ENCODE measurements at regions not wholly inside any gene's neighbourhood (a gene's known extent, or its start where the extent isn't known, plus 50 kb on each side); places are given as distances from the start of the nearest gene placed in this dataset.
"Not testable (repeated sequence)": the region's sequence is repeated elsewhere in the genome, so short reads cannot be mapped to it uniquely, and the experiment has no call there.

- DNase-seq (ENCODE audit: low read depth), result no peak
These were observed 473.3 kb upstream of the PLXNA2 start for GRCh38 chr1:208717525-208717924.

DNA sequence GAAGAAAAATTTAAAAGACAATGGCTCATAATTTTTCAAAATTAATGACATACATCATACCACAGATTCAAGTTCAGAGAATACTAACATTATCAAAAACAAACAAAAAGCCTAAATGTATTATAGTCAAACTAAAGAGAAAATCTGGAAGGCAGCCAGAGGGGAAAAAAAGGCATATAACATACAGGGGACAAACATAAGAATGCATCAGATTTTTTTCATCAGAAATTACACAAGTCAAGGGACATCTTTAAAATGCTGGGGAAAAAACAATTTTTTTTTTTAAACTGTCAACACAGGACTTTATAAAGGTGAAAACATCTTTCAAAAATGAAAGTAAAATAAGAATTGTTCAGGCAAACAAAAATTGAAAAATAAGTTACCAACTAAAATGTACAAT, 478.4 kb upstream of the PLXNA2 start:
- DNase-seq (ENCODE audit: low read depth), result no peak

- DNase-seq (ENCODE audit: low read depth), result no peak
These were observed 479.9 kb upstream of the PLXNA2 start for GRCh38 chr1:208724079-208724478.

DNA sequence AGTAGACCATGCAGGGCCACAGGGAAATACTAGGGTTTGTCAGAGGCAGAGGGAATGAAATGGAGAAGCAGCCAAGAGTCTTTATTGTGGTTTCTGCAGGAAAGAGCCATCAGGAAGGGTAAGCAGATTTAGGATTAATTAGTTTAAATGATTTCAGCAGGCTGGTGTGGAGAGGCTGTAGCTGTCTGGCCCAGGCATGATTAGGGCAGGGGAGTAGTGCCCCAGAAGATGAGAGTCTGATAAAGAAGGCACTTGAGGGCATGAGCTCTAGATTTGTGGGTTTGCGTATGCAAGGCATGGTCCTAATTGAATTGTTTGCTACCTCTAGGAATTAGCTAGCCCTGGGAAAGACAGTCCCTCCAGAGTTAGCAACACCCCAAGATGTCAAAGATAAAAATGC, 484.6 kb upstream of the PLXNA2 start:
- no peak for DNase-seq (ENCODE audit: low read depth)

DNA sequence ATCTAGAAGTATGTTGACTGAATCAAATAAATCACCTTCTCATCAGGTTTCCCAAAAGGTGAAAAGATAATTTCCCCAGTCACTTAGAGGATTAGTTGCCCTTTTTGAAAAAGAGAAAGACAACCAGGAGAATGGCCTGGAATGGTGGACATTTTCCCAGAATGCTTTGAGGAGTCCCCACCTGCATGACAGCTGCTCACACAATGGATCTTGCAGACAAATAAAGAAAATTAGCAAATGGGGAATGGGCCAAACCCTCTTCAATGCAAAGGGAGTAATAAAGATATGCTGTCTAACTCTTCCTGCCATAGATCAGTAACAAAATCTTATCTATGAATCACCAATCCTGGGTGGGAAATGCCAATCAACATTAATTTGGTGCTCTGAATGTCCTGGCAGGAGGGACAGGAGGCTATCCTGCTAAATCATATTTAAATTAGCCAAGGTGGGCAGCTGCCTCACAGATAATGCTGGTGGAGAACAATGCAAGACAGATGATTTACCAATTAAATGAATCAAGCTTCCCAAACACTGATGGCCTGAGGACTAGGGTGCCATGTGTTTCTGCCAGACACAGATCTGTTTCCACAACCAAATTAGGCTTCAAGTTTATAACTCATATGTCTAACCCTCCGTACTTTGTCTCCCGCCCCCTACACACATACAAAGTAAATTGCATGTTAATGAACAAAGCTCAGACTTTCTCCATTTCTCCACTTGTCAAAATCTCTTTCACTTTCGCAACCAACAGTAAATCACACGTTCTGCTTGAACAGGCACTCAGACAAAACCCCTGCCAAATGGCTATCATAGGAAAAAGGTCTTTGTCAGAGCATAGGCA, 488.0 kb upstream of the PLXNA2 start:
- no peak for DNase-seq (ENCODE audit: low read depth)

DNA sequence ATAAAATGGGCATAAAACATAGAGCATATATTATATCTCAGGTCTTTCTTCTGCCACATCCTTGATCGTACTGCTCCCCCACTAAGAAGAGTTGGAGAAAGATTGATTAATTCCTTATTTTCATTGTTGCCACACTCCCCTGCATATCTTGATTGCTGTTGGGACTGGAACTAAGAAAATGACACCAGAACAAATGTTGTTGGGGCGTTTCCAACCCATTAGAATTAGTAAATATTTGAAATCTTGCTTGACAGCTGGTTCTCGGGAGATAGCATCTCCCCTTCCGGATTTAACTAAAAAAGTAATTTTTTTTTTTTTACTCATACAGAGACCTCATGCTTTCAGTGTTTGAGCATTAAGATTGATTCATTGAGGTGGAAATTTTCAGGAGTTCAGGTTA, 493.0 kb upstream of the PLXNA2 start:
- no peak for DNase-seq (ENCODE audit: low read depth)

- no peak for DNase-seq (ENCODE audit: low read depth)
These were observed 493.7 kb upstream of the PLXNA2 start for GRCh38 chr1:208737922-208738321.

DNA sequence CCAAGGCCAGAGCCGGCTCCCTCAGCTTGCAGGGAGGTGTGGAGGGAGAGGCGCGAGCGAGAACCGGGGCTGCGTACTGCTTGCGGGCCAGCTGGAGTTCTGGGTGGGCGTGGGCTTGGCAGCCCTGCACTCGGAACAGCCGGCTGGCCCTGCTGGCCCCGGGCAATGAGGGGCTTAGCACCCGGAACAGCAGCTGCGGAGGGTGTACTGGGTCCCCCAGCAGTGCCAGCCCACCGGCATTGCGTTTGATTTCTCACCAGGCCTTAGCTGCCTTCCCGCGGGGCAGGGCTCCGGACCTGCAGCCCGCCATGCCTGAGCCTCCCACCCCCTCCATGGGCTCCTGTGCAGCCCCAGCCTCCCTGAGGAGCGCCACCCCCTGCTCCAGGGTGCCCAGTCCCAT, 495.5 kb upstream of the PLXNA2 start:
- not testable (repeated sequence) for DNase-seq (ENCODE audit: low read depth)

- DNase-seq (ENCODE audit: low read depth), result no peak
These were observed 497.1 kb upstream of the PLXNA2 start for GRCh38 chr1:208741296-208741695.

DNA sequence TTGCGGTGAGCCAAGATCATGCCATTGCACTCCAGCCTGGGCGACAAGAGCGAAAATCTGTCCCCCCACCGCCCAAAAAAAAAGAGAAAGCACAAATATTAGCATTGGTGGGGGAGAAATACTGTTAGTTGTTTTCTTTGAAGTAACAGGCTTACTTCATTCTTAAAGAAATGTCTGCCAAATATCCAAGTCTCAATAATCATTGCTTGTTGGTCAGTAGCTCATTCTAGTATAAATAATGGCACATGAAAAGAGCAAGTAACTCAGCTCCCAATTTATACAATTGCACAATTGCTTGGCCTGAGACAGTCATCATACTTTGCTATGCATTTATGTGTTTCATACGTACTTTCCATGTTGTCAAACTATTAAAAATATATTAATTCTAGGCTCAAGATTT, 499.2 kb upstream of the PLXNA2 start:
- DNase-seq (ENCODE audit: low read depth), result no peak

DNA sequence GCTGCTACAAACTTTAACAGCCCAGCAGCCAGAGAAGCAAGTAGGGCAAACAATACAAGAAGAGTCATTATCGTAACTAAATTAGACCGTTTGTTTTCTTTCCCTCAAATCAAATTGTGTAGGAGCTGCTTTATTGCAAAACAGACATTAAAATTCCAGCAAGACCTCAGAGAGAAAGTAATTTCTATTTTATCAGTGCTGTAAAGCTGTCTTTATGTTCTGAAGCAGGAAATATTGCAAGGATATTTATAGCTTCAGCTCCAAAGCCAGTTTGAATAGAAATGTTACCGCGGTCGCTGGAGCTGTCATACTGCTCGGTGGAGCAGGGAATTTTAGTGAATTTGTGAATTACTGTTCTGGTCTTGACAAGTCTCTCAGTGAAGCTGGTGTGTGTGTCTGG, 503.8 kb upstream of the PLXNA2 start:
- DNase-seq (ENCODE audit: low read depth), result no peak

DNA sequence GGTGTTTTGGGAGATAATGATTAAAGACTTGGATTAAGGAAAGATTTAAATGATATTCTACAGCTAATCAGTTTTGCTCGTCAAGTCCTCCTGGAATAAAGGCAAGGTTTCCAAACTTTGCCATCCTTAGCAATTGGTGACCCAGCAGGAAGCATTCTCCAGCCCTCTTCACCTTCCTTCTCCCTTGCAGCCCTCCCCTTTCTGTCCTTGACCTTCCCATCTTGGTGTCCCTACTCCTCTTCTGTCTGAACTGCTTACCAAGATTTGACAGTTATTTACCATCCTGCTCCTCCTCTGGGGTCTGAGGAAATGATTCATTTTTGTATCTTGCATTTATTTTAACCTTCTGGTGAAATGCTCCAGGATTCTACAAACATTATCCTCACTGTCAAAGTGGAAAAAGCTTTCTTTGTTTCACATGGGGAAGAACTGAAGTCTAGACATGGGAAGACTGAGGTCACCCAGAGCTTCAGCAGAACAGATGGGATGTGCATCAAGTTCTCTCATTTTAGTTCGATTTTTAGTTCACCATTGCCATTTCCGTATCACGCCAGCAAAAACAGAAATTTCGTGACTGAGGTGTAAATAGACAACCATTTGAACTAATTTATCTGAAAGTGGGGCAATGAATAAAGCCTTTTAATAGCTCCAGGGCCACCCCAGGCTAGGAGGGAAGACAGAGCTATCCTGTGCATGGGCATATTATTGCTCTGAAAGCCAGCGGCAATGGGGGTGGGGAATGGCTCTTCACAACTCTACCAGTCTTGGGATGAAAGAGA, 504.4 kb upstream of the PLXNA2 start:
- no peak for DNase-seq (ENCODE audit: low read depth)

- DNase-seq (ENCODE audit: low read depth), result no peak
These were observed 512.3 kb upstream of the PLXNA2 start for GRCh38 chr1:208756339-208756981.

GRCh38 chr1:208757846-208758245, 513.7 kb upstream of the PLXNA2 start:
- no peak for DNase-seq (ENCODE audit: low read depth)

GRCh38 chr1:208759255-208759654, 515.1 kb upstream of the PLXNA2 start:
- DNase-seq (ENCODE audit: low read depth), result no peak

- no peak for DNase-seq (ENCODE audit: low read depth)
These were observed 519.8 kb upstream of the PLXNA2 start for GRCh38 chr1:208763971-208764370.

GRCh38 chr1:208766832-208767231, 522.6 kb upstream of the PLXNA2 start:
- DNase-seq (ENCODE audit: low read depth), result no peak

- DNase-seq (ENCODE audit: low read depth), result no peak
These were observed 523.6 kb upstream of the PLXNA2 start for GRCh38 chr1:208767816-208768215.

DNA sequence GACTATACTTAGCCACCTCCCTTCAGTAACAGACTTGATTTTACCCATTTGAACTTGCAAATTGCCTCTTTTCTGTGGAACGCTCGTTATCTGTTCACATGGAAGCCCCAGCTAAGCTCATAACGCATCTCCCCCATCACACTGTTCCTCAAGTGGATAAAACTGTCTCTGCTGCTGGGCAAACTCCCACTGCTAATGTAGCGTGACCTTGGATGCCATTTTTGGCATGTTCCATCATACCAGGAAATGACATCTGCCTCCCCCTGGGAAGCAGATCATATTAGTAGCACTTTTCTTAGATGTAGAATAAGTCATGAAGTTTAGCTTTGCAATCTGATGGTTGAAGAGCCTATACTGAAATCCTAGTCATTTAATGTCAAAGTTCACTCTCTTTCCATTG, 528.7 kb upstream of the PLXNA2 start:
- no peak for DNase-seq (ENCODE audit: low read depth)

- no peak for DNase-seq (ENCODE audit: low read depth)
These were observed 531.7 kb upstream of the PLXNA2 start for GRCh38 chr1:208775841-208776240.

GRCh38 chr1:208778417-208778816, 534.2 kb upstream of the PLXNA2 start:
- no peak for DNase-seq (ENCODE audit: low read depth)

GRCh38 chr1:208781391-208782045, 537.3 kb upstream of the PLXNA2 start:
- DNase-seq (ENCODE audit: low read depth), result no peak
